ENCODE measurements at regions not wholly inside any gene's neighbourhood (a gene's known extent, or its start where the extent isn't known, plus 50 kb on each side); places are given as distances from the start of the nearest gene placed in this dataset.

DNA sequence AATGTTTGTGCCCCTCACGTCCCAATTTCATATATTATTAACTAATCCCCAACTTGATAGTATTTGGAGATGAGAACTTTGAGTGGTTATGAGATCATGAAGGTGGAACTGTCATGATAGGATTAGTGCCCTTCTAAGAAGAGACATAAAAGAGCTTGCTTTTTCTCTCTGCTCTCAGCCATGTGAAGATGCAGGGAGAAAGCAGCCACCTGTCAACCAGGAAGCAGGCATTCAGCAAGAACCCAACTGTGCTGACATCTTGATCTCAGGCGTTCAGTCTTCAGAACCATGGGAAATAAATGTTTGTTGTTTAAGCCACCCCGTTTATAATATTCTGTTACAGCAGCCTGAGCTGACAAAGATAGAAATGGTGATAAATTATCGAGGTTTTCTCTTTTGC, 278.7 kb upstream of the KCNMB2 start:
- Histone ChIP-seq H2AK5ac (ENCODE audit: low read depth, low read length) (no peak overlapping the region), H4K5ac (ENCODE audit: insufficient read length, low read depth, low read length) (no peak overlapping the region), H3K4me2 (ENCODE audit: insufficient read depth in 1 of 2, low read depth in 2 of 2, low read length in 2 of 2) (no peak overlapping the region), H2BK20ac (ENCODE audit: low read length) (no peak overlapping the region), H4K91ac (replicated peaks; ENCODE audit: insufficient read length, low read length) (no peak overlapping the region), H2AFZ (ENCODE audit: low read length) (no peak overlapping the region), H3K23ac (ENCODE audit: insufficient read length) (no peak overlapping the region), H2BK15ac (ENCODE audit: low read length) (no peak overlapping the region), H2BK120ac (replicated peaks; ENCODE audit: low read depth, low read length) (no peak overlapping the region), H3K27ac (ENCODE audit: low read depth, low read length) (no peak overlapping the region), H3K4me3 (ENCODE audit: extremely low read depth in 1 of 4, insufficient read depth in 2 of 4, low read depth in 3 of 4, low read length in 4 of 4) (no peak overlapping the region), H3K4ac (replicated peaks; ENCODE audit: insufficient read length, low read depth, low read length) (no peak overlapping the region), H3K4me1 (replicated peaks in 1 of 4; ENCODE audit: control insufficient read depth in 3 of 4, insufficient read depth in 4 of 4, low read length in 3 of 4) (no peaks in the 10 kb centered on the region; a peak in 1 of 7 replicates), H3K18ac (ENCODE audit: extremely low read depth, low read length) (no peak overlapping the region), H4K8ac (ENCODE audit: extremely low read depth, insufficient read depth, low read length) (no peak overlapping the region), H3K79me1 (ENCODE audit: low read depth, low read length) (no peaks in the 10 kb centered on the region), H3K9ac (replicated peaks in 1 of 4; ENCODE audit: extremely low read depth in 1 of 4, low read depth in 3 of 4, low read length in 3 of 4) (no peak overlapping the region), H3K14ac (ENCODE audit: insufficient read length) (no peak overlapping the region), H3K9me3 (ENCODE audit: insufficient read depth in 2 of 2, low read depth in 1 of 2, low read length in 1 of 2) (no peaks in the 10 kb centered on the region), H3K79me2 (ENCODE audit: control insufficient read depth in 1 of 2, insufficient read depth in 2 of 2, low read length in 2 of 2) (no peaks in the 10 kb centered on the region), H3K36me3 (ENCODE audit: control insufficient read depth in 2 of 4, insufficient read depth in 4 of 4, low read length in 3 of 4) (no peaks in the 10 kb centered on the region), H2BK5ac (ENCODE audit: low read depth, low read length) (no peak overlapping the region), H3K27me3 (replicated peaks in 1 of 4; ENCODE audit: control insufficient read depth in 3 of 4, extremely low read depth in 1 of 4, insufficient read depth in 3 of 4, low read length in 3 of 4) (no peaks in the 10 kb centered on the region), H2BK12ac (ENCODE audit: low read depth, low read length) (no peak overlapping the region), H3K23me2 (ENCODE audit: low read depth, low read length) (no peaks in the 10 kb centered on the region), H4K20me1 (replicated peaks in 1 of 2; ENCODE audit: control insufficient read depth in 1 of 2, insufficient read depth in 2 of 2, low read length in 2 of 2) (no peaks in the 10 kb centered on the region), H3K56ac (replicated peaks; ENCODE audit: insufficient read length, low read depth, low read length) (no peak overlapping the region)
- ChIA-PET POLR2A (ENCODE audit: partially characterized antibody) (no interaction called here), CTCF (ENCODE audit: partially characterized antibody) (no interaction called here)
- DNase-seq (ENCODE audit: low read depth in 1 of 2, low spot score in 2 of 2) (no peak), FAIRE-seq (peak; percentile 24)
- WGBS, 2 experiments (ENCODE audit: extremely low coverage in 1 of 2, insufficient coverage in 1 of 2, insufficient read length in 1 of 2, insufficient replicate concordance in 2 of 2, low coverage in 1 of 2, low lambda C conversion rate in 2 of 2, missing lambda C conversion rate in 1 of 2) = 90% methylated on average over 4 of the region's 4 CpGs; no CpG with 5 or more reads in 1 of the 2 experiments
- no peak for TF ChIP-seq BACH1 (IDR thresholded peaks at IDR 0.05; ENCODE audit: low read length)
